ENCODE measurements at regions not wholly inside any gene's neighbourhood (a gene's known extent, or its start where the extent isn't known, plus 50 kb on each side); places are given as distances from the start of the nearest gene placed in this dataset.

DNA sequence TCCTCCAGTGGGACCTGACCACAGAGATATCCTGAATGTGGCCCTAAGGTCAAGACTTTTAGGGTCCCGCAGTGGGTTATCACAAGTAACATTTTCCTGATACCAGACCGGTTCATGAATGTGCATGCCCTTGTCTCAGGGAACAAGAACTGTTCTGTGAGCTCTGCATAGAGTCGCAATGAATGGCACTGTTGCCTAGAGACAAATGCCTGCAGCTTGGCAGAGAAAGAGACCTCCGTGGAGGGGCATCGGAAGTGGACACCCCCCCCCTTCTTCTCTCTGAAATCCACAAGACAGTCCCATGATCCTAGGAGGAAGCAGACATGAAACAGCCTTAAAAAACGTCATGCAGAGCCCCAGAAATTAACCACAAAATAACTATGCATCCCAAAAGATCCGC is 714.4 kb upstream of the TSPY4 start:
- TF ChIP-seq, protein P1, sequence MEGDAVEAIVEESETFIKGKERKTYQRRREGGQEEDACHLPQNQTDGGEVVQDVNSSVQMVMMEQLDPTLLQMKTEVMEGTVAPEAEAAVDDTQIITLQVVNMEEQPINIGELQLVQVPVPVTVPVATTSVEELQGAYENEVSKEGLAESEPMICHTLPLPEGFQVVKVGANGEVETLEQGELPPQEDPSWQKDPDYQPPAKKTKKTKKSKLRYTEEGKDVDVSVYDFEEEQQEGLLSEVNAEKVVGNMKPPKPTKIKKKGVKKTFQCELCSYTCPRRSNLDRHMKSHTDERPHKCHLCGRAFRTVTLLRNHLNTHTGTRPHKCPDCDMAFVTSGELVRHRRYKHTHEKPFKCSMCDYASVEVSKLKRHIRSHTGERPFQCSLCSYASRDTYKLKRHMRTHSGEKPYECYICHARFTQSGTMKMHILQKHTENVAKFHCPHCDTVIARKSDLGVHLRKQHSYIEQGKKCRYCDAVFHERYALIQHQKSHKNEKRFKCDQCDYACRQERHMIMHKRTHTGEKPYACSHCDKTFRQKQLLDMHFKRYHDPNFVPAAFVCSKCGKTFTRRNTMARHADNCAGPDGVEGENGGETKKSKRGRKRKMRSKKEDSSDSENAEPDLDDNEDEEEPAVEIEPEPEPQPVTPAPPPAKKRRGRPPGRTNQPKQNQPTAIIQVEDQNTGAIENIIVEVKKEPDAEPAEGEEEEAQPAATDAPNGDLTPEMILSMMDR (conservative IDR thresholded peaks at IDR 0.05 in 1 of 2, IDR thresholded peaks at IDR 0.05 in 1 of 2; ENCODE audit: low read depth in 1 of 2, low read length in 2 of 2), result no peak
- no peak for TF ChIP-seq EZH2 (IDR thresholded peaks at IDR 0.05; ENCODE audit: low read length, missing control alignments)
